Chondrocyte (in vitro differentiated cells): ENCODE measurements at regions not wholly inside any gene's neighbourhood (a gene's known extent, or its start where the extent isn't known, plus 50 kb on each side); places are given as distances from the start of the nearest gene placed in this dataset.

Experiments used
- DNase-seq: peaks from one replicate; pipeline ENCODE4 v3.0.0; 2021; ENCODE audit warnings: mixed read lengths, low spot score
- H3K27ac Mint-ChIP-seq: one replicate; pipeline ENCODE4 v1.8.0; 2021; ENCODE audit warnings: mild to moderate bottlenecking, moderate library complexity, mixed read lengths; ENCODE audit not compliant: unreplicated experiment
- H3K27me3 Mint-ChIP-seq: 2 replicates; pipeline ENCODE4 v1.8.0; 2021; ENCODE audit warnings: low read depth, mixed read lengths
- H3K36me3 Mint-ChIP-seq: 2 replicates; pipeline ENCODE4 v1.8.0; 2021; ENCODE audit warnings: low read depth, mixed read lengths
- H3K4me1 Mint-ChIP-seq: 2 replicates; pipeline ENCODE4 v1.8.0; 2021; ENCODE audit warnings: low read depth, mild to moderate bottlenecking, mixed read lengths
- H3K4me3 Mint-ChIP-seq: one replicate; pipeline ENCODE4 v1.8.0; 2021; ENCODE audit warnings: mild to moderate bottlenecking, moderate library complexity, mixed read lengths; ENCODE audit not compliant: unreplicated experiment
- H3K9me3 Mint-ChIP-seq: 2 replicates; pipeline ENCODE4 v1.8.0; 2021; ENCODE audit warnings: low read depth, mixed read lengths
- CTCF ChIP-seq: fragments of 200-600 bp; sonication (generic); IDR thresholded peaks from 2 replicates; pipeline ENCODE4 v1.5.0; 2021; ENCODE audit warnings: antibody characterized with exemption, mild to moderate bottlenecking, moderate library complexity

DNA sequence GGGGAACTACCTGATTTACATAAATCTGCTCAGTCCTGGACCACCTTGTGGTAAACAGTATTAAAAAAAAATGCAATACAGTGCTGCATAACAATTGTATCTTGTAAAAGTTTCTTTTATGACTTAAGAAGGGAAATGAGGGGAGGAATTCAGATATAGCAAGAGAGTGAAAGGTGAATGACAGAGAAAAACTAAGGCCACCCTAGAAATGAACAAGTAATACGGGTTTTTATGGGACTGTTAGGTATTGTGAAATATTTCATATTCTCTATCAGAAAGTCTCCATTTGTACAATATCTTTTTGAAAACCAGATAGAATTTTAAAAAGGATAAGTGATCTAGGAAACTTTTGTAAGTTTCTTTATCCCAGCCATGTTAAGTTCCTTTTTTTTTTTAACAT is 69.7 kb upstream of the NOCT start:
- Mint-ChIP-seq H3K36me3 (no peaks in the 10 kb centered on the region), H3K4me3 (no peak overlapping the region), H3K27ac (no peak overlapping the region), H3K4me1 (peaks cover 19% of the 10 kb centered on the region), H3K9me3 (no peaks in the 10 kb centered on the region), H3K27me3 (no peaks in the 10 kb centered on the region)
- TF ChIP-seq CTCF = no peak
- DNase-seq = no peak

- H3K36me3 Mint-ChIP-seq = no peaks in the 10 kb centered on the region
- DNase-seq = no peak
- H3K9me3 Mint-ChIP-seq = no peaks in the 10 kb centered on the region
- H3K4me3 Mint-ChIP-seq = no peak overlapping the region
- H3K4me1 Mint-ChIP-seq = peaks cover 19% of the 10 kb centered on the region
- H3K27ac Mint-ChIP-seq = no peak overlapping the region
- no peaks in the 10 kb centered on the region for H3K27me3 Mint-ChIP-seq
- TF ChIP-seq CTCF = no peak
Measured at GRCh38 chr4:138945401-138945800, 70.2 kb upstream of the NOCT start.

DNA sequence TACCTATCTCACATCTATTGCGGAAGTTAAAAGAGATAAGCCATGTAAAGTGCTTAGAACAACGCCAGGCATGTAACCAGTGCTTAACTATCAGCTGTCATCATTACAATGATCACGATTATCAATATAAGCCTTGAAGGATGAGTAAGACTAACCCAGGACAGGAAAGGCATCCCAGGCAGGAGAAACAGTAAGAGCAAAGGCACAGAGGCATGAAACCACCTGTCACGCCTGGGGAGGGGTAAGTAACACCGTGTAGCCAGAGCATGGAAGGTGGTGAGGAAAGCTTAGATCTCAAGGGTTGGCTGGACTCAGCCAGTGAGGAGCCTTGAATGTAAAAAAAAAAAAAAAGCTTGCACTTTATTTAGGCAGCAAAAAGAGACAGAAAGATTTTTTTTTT is 71.7 kb upstream of the NOCT start:
- Mint-ChIP-seq H3K4me1 (peaks cover 6% of the 10 kb centered on the region), H3K27me3 (no peaks in the 10 kb centered on the region), H3K27ac (no peak overlapping the region), H3K36me3 (no peaks in the 10 kb centered on the region), H3K4me3 (no peak overlapping the region), H3K9me3 (no peaks in the 10 kb centered on the region)
- no peak for TF ChIP-seq CTCF
- no peak for DNase-seq

- no peak for DNase-seq
- Mint-ChIP-seq H3K9me3 (no peaks in the 10 kb centered on the region), H3K4me3 (no peak overlapping the region), H3K4me1 (peaks cover 21% of the 10 kb centered on the region), H3K36me3 (no peaks in the 10 kb centered on the region), H3K27me3 (no peaks in the 10 kb centered on the region), H3K27ac (no peak overlapping the region)
- TF ChIP-seq CTCF = no peak
Measured at GRCh38 chr4:138941037-138941436, 74.5 kb upstream of the NOCT start.

- no peak overlapping the region for H3K27ac Mint-ChIP-seq
- H3K4me3 Mint-ChIP-seq = no peak overlapping the region
- peaks cover 22% of the 10 kb centered on the region for H3K4me1 Mint-ChIP-seq
- no peak for DNase-seq
- no peaks in the 10 kb centered on the region for H3K9me3 Mint-ChIP-seq
- H3K36me3 Mint-ChIP-seq = no peaks in the 10 kb centered on the region
- H3K27me3 Mint-ChIP-seq = no peaks in the 10 kb centered on the region
- no peak for TF ChIP-seq CTCF
Measured at GRCh38 chr4:138939960-138940359, 75.6 kb upstream of the NOCT start.

- Mint-ChIP-seq H3K27me3 (no peaks in the 10 kb centered on the region), H3K36me3 (no peaks in the 10 kb centered on the region), H3K27ac (no peak overlapping the region), H3K9me3 (no peaks in the 10 kb centered on the region), H3K4me3 (no peak overlapping the region), H3K4me1 (peaks cover 22% of the 10 kb centered on the region)
- no peak for DNase-seq
- TF ChIP-seq CTCF = peak; percentile 86
Measured at GRCh38 chr4:138938366-138938690, 77.3 kb upstream of the NOCT start.
